A673 (cell line): ENCODE measurements at regions not wholly inside any gene's neighbourhood (a gene's known extent, or its start where the extent isn't known, plus 50 kb on each side); places are given as distances from the start of the nearest gene placed in this dataset.

Experiments
- BruUV-seq: library from RNA; stranded (reverse); fragments of 400-500 nt; replicated peaks from 2 replicates; lab custom pipeline; 2021; lab: Mats Ljungman, UMichigan
- CTCF ChIA-PET: fragments of 300-600 bp; sonication (Branson Sonifier 250); formaldehyde crosslinking; loops from one replicate; lab custom pipeline; 2022; ENCODE audit warnings: antibody characterized with exemption; lab: Charles Lee
- POLR2A ChIA-PET: fragments of 300-600 bp; sonication (Branson Sonifier 250); formaldehyde crosslinking; loops from one replicate; lab custom pipeline; 2022; ENCODE audit warnings: antibody characterized with exemption; ENCODE audit not compliant: low non-redundant PET; lab: Charles Lee
- DNase-seq: peaks from one replicate; pipeline ENCODE4 v3.0.0-alpha.2; 2015; ENCODE audit warnings: low spot score
- H3K27ac ChIP-seq: fragments of 200-600 bp; sonication (generic); 2 replicates; pipeline ENCODE4 v1.5.1; 2016; ENCODE audit warnings: mixed run types, low read depth, mild to moderate bottlenecking, mixed read lengths, antibody characterized with exemption, low read length; ENCODE audit not compliant: poor library complexity, severe bottlenecking
- H3K27me3 ChIP-seq: fragments of 200-600 bp; sonication (generic); replicated peaks from 2 replicates; pipeline ENCODE4 v1.6.1; 2017; ENCODE audit warnings: mixed run types, low read depth, mild to moderate bottlenecking, mixed read lengths, antibody characterized with exemption, low read length; ENCODE audit not compliant: insufficient read depth, poor library complexity
- H3K36me3 ChIP-seq: fragments of 200-600 bp; sonication (generic); 2 replicates; pipeline ENCODE4 v1.6.1; 2016; ENCODE audit warnings: mixed run types, mild to moderate bottlenecking, mixed read lengths, antibody characterized with exemption, low read length; ENCODE audit not compliant: insufficient read depth, poor library complexity, severe bottlenecking
- H3K4me1 ChIP-seq: fragments of 200-600 bp; sonication (generic); 2 replicates; pipeline ENCODE4 v1.6.1; 2017; ENCODE audit warnings: mixed run types, mild to moderate bottlenecking, mixed read lengths, antibody characterized with exemption, low read length; ENCODE audit not compliant: insufficient read depth, poor library complexity, severe bottlenecking
- H3K4me3 ChIP-seq: fragments of 200-600 bp; sonication (generic); 2 replicates; pipeline ENCODE4 v1.5.1; 2016; ENCODE audit warnings: low read depth, mixed run types, mild to moderate bottlenecking, mixed read lengths, low read length; ENCODE audit not compliant: poor library complexity, severe bottlenecking
- H3K9me3 ChIP-seq: fragments of 200-600 bp; sonication (generic); 2 replicates; pipeline ENCODE4 v1.6.1; 2016; ENCODE audit warnings: mixed run types, low read depth, mild to moderate bottlenecking, mixed read lengths, antibody characterized with exemption, low read length; ENCODE audit not compliant: poor library complexity, severe bottlenecking
- CTCF ChIP-seq: fragments of 300-800, 200-600 bp; sonication (generic); conservative IDR thresholded peaks from 2 replicates; pipeline ENCODE4 v1.5.1; 2017; ENCODE audit warnings: low read depth, mild to moderate bottlenecking, antibody characterized with exemption, low read length, moderate library complexity, mixed read lengths
- EZH2 ChIP-seq: fragments of 200-600 bp; sonication (generic); IDR thresholded peaks from 2 replicates; pipeline ENCODE4 v1.6.1; 2017; ENCODE audit warnings: borderline replicate concordance, low read depth, mild to moderate bottlenecking, mixed read lengths, antibody characterized with exemption, low read length; ENCODE audit not compliant: poor library complexity, severe bottlenecking
- intact Hi-C: fragments of 100-400 bp; cut with micrococcal nuclease; formaldehyde crosslinking; loops from one replicate; pipeline ENCODE4 v1.10.0; 2022; ENCODE audit not compliant: unreplicated experiment

GRCh38 chr17:74117999-74118421 lies 85.5 kb upstream of the RPL38 start:
- Histone ChIP-seq H3K4me3 (no peak overlapping the region), H3K36me3 (no peaks in the 10 kb centered on the region), H3K4me1 (no peaks in the 10 kb centered on the region), H3K27ac (no peak overlapping the region), H3K9me3 (no peaks in the 10 kb centered on the region), H3K27me3 (peaks cover 10% of the 10 kb centered on the region)
- ChIA-PET CTCF (interaction anchor here (0.7 kb wide), 1 partner anchor 381 kb away, joined by 3 read pairs; no protein-coding TSS in a partner anchor), POLR2A (no interaction called here)
- no peak for DNase-seq
- BruUV-seq: no TSS peak
- TF ChIP-seq EZH2 (no peak), CTCF (no peak)
- intact Hi-C loops: no loop called here

DNA sequence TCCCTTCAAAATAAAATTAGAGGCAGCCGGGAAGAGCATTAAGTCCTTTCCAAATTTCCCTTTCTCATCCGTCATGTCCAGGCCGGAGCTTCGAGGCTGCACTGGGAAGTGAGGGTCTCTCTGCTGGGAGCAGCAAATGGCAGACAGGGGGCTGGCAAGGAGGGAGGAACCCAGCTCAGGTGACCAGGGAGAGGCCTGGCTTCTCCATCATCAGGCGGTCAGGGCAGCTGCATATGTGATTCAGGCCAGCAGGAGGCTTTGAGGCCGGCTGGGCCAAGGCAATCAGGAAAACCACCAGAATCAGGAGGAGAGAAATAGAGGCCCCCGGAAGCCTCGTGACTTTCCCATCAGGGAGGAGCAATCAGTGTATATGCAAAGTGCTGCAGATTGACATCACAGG lies 85.0 kb upstream of the RPL38 start:
- TF ChIP-seq CTCF (no peak), EZH2 (no peak)
- no TSS peak for BruUV-seq
- CTCF ChIA-PET: no interaction called here
- intact Hi-C loops: no loop called here
- Histone ChIP-seq H3K4me1 (no peaks in the 10 kb centered on the region), H3K9me3 (no peaks in the 10 kb centered on the region), H3K4me3 (no peak overlapping the region), H3K27me3 (peaks cover 10% of the 10 kb centered on the region), H3K36me3 (no peaks in the 10 kb centered on the region), H3K27ac (no peak overlapping the region)
- no peak for DNase-seq
- POLR2A ChIA-PET: no interaction called here

DNA sequence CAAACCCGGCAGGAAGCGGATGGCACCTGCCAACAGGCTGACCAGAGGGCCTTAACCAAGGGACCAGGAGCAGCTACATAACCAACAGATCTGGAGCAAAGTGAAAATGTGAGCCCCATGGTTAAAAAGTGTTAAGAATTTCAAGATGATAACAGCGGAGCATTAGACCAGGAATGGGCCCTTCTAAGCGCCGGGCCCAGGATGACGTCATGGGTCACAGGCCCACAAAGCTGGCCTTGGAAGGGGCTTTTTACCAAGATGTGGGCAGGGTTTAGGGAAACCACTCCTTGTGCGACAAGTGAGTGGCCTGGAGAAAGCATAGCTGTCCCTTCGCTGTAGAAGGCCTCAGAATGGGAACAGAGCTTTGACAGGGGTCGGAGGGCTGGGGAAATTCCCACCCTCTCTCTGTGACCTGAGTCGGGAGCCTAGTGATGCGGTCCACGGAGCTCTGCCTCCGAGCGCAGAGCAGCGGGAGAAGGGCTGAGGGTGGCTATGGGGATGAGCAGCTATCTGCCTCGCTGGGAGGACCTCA lies 84.4 kb upstream of the RPL38 start:
- no peak overlapping the region for H3K27ac ChIP-seq
- no peak for DNase-seq
- intact Hi-C loops: no loop called here
- BruUV-seq: no TSS peak
- ChIA-PET POLR2A (no interaction called here), CTCF (no interaction called here)
- H3K4me1 ChIP-seq: no peaks in the 10 kb centered on the region
- no peak overlapping the region for H3K4me3 ChIP-seq
- H3K36me3 ChIP-seq: no peaks in the 10 kb centered on the region
- H3K9me3 ChIP-seq: no peaks in the 10 kb centered on the region
- H3K27me3 ChIP-seq: peaks cover 6% of the 10 kb centered on the region
- no peak for TF ChIP-seq EZH2
- TF ChIP-seq CTCF: no peak
